GM18951 (cell line): ENCODE measurements at regions not wholly inside any gene's neighbourhood (a gene's known extent, or its start where the extent isn't known, plus 50 kb on each side); places are given as distances from the start of the nearest gene placed in this dataset.

Experiments
- POLR2A ChIP-seq: IDR thresholded peaks from 4 replicates; pipeline ENCODE4 v1.6.1; 2011; ENCODE audit warnings: mild to moderate bottlenecking; ENCODE audit not compliant: insufficient read length, insufficient read depth; ENCODE audit errors: extremely low read depth
- in situ Hi-C: fragments of 300-500 bp; cut with MboI; formaldehyde crosslinking; loops from one replicate; pipeline ENCODE4 v1.12.0; 2022; ENCODE audit warnings: low sequenced_read_pairs, mixed read lengths, inconsistent platforms; ENCODE audit not compliant: unreplicated experiment

DNA sequence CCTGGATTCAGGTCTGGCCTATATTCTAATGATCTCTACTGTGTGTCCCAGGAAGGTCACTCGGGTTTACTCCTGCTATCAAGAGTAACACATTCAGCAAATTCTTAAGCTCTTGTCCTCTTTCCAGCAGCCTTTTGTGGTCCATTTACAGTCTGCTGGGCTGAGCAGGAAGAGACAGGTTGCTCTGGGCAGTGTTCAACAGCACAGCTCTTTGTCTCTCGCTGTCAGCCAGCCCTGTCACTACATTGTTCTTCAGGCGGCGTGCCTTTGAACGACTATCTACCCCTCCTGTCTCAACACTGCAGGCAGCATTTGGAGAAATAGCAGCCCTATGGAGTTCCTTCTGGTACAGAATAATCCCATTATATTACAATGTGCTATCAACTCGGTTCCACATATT, 192.2 kb upstream of the TBX20 start:
- in situ Hi-C loops, result no loop called here
- TF ChIP-seq POLR2A, result no peak

DNA sequence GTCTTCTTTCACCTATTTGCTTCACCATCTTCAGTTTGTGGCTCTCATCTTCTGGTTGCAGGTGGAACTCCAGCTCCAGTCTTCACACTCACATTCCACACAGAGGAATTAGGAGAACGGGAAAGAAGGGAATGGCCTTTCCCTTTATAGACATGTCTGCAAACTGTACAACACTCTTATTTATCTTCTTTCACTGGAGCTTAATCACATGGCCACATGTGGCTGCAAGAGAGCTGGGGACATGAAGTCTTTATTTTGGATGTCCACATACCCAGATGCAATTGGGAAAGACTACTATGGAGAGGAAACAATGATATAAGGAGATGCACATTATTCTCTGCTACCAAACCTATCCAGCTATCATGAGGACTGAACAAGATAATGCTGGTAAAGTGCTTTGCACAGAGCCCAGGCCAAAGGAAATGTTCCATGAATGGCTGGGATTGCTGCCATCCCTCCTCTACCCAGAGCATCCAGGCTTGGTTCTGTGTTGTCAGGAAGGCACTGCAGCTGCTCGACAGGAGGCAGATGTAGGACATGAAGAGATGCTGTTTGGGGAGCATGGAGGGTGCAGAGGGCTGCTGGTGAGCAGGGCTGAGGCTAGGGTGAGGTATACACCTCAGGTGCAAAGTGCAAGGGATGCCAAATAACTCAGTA, 183.8 kb upstream of the TBX20 start:
- in situ Hi-C loops, result no loop called here
- TF ChIP-seq POLR2A, result no peak

DNA sequence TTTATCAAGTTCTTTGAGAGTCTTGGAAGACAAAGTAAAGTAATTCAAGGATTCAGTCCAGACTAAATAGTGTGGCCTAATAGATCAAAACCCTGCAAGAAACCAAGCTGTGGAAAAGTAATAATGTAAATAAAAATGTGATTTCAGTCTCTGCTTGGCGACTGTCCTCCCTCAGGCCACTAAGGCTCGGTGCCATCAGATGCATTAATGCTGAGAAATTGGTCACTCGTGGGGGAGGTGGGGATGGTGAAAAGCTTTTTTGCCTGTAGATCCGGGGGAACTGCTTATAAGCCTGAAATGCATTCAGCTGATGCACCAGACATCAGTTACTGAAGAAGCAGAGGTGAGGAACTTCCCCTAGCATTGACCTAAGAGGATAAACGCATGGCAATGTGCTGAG, 182.6 kb upstream of the TBX20 start:
- no peak for TF ChIP-seq POLR2A
- in situ Hi-C loops, result no loop called here

DNA sequence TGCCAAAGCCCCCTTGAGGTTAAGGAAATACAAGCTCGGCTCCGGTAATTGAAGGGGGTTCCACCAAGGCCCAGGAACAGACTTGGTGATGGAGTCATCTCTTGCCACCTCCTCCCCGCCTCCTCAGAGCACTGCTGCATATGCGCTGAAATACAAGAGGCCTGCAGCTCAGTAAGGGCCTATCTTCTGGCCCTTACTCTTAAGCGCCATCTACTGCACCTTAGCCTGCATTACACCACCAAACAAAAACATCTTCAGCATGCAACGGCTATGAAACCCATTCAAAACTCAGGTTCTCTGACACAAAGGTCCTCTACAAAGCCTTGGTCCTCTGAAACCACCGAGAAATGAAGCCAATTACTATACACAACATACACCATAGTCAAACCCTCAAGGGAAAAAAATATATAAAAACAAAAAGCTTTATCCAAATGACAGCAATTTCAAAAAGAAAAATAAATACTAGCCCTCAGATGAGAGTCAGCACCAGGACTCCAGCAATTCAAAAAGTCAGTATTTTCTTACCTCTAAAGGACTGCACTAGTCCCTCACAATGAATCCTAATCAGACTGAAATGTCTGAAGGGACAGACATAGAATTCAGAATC, 176.8 kb upstream of the TBX20 start:
- TF ChIP-seq POLR2A, result no peak
- in situ Hi-C loops, result no loop called here

DNA sequence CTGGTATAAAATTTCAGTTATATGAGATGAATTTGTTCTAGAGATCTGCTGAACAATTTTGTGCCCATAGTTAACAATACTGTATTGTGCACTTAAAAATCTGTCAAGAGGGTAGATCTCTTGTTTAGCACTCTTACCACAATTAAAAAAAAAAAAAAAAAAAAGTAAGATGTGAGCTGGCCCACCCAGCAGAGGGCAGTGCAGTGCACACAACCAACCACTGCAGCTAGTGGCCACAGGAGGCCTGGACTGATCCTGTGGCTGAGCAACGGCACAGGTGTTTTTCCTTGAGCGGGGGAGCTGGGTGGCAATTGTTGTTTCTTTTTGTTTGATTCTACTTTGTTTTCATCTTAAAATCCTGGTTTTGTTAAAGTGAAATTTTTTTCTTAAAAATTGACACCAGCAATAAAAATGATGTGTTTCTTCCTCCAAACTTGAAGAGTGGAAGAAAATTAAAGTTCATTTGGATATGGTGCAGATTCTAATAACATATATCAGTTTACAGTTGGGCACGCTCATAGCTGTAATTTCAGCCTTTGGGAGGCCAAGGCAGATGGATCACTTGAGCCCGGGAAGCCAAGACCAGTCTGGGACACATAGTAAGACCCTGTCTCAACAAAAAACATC, 171.1 kb upstream of the TBX20 start:
- no peak for TF ChIP-seq POLR2A
- in situ Hi-C loops, result no loop called here

DNA sequence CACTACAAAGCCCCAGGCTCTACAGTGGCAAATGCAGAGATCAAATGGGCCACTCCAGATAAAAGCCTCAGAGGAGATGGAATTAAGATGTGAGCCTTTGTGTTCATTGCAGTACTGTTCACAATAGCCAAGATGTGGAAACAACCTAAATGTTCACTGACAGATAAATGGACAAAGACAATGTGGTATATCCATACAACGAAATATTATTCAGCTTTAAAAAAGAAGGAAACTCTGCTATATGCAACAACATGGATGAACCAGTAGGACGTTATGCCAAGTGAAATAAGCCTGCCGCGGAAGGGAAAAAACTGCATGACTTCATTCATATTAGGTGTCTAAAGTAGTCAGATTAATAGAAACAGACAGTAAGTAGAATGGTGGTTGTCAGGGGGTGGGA, 170.5 kb upstream of the TBX20 start:
- in situ Hi-C loops, result no loop called here
- no peak for TF ChIP-seq POLR2A

DNA sequence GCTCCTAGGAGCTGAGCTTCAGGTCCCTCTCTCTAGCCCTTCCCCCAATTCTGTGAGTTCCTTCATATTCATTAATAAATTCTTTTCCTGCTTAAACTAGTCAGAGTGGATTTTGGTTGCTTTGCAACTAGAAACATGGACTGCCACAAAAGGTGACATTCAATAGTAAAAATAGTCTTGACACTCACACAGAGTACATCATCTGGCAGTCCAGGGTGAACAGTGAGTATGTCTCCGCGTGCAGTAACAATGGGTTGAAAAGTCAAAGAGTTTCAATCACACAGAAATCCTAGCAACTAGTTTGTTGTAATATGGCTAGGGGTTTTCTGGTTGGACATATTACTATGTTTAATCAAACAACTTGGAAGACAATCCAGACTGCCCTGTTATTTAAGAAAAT, 168.8 kb upstream of the TBX20 start:
- in situ Hi-C loops, result no loop called here
- no peak for TF ChIP-seq POLR2A

DNA sequence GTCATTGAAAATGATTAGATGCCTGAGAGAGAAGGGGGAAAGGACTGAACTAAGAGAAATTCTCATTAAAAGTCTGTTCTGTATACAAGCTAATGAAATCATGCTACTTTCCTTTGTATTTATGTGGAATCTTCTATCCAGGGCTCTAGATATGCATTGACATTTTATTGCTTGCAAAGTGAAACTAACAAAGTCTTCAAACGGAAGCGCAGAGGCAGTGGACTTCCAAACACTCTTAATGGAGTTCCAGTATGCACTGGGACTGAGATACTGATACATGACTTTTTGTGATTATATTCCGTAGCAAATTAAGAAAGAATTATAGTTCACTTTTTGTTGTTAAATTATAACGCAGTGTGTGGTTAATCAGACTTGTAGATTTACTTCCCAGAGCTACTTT, 166.8 kb upstream of the TBX20 start:
- TF ChIP-seq POLR2A, result no peak
- in situ Hi-C loops, result no loop called here

DNA sequence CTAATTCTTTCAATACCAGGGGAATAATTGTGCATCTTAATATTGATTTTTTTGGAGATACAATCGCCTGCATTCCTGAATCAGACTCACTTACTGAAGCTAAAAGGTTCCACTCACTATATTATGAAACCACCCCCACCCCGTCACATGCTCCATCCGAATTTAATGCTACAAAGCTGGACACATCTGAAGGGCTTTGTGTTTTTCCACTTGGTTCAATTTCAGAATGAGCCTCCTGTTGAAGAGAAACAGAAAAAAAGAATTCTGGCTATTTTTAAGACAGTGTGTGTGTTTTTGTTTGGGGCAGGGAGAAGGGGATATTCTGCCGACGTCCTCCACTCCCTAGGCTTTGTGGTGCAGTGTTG, 165.5 kb upstream of the TBX20 start:
- in situ Hi-C loops, result no loop called here
- no peak for TF ChIP-seq POLR2A

DNA sequence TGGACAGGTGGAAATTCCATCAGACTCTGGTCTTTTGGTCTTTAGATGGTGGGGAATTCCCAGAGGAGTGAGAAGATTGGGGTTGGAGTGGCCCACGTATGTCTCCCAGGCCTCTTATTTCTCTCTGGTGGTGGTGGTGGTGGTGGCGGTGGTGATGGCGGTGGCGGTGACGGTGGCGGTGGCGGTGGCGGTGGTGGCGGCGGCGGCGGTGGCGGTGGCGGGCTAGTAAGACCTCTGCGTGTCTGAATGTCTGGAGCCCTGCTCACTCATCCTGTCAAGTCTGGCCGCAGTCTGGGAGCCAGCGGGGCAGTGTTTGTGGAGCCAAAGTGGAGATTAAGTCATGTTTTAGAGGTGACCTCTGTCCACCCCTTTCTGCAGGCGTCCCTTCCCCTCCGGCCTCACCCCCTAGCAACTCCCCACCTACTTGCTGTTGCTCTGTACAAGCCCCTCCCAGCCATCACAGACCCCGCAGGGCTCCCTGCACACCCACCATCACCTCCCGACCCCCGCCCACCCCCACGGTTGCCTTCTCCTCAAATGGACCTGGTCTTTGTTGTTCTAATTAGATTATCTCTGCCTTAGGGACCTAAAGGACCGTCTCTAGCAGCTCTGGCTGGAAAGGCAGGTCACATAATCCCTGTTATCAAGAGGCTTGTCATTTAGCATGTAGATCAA, 165.0 kb upstream of the TBX20 start:
- TF ChIP-seq POLR2A, result no peak
- in situ Hi-C loops, result no loop called here

DNA sequence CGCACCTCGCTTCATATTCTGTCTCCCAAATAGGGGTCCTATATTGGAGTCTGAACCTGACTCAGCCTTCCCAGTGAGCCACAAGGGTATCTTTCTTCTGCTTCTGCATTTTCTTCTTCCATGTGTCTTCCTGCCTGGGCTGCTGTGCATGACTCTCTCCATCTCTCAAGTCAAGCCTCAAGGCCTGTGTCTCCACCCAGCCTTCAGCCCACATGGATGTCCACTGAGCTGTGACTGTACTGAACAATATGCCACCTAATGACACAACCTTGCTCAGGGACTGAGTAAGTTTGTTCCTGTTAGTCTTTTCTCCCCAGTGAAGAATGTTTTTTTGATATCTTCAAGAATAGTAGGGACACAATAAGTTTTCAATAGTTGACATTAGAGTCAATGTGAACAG, 162.7 kb upstream of the TBX20 start:
- in situ Hi-C loops, result no loop called here
- no peak for TF ChIP-seq POLR2A

DNA sequence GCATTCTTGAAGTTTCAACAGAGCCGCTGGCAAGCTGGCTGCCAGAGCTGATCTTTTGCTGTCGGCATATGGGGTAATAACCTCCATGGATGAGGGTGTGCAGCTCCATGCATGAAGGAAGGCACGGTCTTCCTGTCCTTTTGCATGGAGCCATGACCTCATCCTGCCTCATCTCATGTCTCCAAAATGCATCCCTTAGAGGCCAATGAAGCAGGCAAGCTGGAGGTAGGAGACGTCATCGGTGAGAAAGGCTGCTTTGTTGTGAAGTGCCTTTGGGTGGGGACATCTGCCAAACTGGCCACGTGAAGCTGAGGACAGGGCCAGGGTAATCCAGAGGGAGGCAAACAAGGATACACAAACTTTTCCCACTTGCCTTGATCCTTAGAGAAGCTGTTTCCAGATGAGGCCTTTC, 161.5 kb upstream of the TBX20 start:
- TF ChIP-seq POLR2A, result no peak
- in situ Hi-C loops, result no loop called here

DNA sequence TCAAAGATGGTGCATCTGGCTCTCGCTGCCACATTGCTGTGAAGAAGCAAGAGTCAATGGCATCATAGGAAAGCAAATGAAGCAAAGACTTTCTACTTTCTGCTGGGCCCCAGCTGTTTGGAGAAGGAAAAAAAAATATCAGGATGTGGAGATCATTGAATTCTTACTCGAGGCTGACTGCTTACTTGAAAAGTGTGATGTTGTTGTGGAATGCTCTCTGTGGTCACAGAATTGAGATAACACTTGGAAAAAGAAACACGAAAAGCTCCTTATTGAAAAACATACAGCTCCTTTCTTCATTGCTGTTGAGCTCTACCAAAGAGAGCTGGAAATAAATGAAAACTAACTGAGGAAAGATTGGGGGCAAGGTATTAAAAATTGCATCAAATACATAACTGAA, 157.4 kb upstream of the TBX20 start:
- in situ Hi-C loops, result no loop called here
- no peak for TF ChIP-seq POLR2A

DNA sequence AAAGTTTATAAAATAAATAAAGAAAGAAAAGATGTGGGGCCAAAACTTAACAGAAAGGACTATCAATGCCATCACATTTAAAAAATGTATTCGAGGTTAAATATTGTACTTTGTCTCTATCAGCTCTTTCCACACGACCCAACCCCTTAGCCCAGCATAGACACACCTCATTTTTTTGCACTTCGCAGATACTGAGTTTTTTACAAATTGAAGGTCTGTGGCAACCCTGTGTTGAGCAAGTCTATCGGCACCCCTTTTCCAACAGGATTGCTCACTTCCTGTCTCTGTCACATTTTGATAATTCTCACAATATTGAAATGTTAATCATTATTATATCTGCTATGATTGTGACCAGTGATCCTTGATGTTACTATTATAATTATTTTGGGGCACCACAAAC, 151.6 kb upstream of the TBX20 start:
- in situ Hi-C loops, result no loop called here
- TF ChIP-seq POLR2A, result no peak
